ENCODE measurements at regions not wholly inside any gene's neighbourhood (a gene's known extent, or its start where the extent isn't known, plus 50 kb on each side); places are given as distances from the start of the nearest gene placed in this dataset.

DNA sequence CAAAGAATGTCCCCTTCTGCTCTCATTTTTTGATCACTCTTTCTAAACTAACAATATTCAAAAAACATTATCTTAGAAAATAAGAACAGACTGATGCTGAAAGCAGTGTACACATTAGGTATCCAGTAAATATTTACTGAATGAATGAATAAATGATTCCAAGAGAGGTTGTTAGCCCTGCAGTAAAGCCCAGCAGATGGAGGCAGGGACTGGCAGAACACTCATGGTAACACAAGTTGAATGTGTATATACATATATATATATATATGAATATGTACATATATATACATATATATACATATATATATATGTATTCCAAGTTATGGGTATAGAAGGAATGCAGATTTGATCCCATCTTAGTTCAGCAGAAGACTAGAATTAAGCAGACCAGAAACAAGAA, 546.3 kb downstream of the RAB38 start:
- Histone ChIP-seq H3K14ac (ENCODE audit: insufficient read depth, low read length) (no peak overlapping the region), H3T11ph (ENCODE audit: low read length) (no peak overlapping the region), H3K79me2 (ENCODE audit: insufficient read depth, low read length) (no peaks in the 10 kb centered on the region), H3K9me3 (ENCODE audit: control insufficient read depth, low read depth, low read length) (no peaks in the 10 kb centered on the region), H3K4me1 (ENCODE audit: insufficient read depth, low read length) (no peaks in the 10 kb centered on the region), H4K5ac (ENCODE audit: insufficient read length, low read depth, low read length) (no peak overlapping the region), H3K27ac (ENCODE audit: insufficient read length, low read depth, low read length) (no peak overlapping the region), H2AK5ac (ENCODE audit: insufficient read length, low read length) (no peak overlapping the region), H3K79me1 (ENCODE audit: insufficient read depth, low read depth, low read length, poor library complexity, severe bottlenecking) (no peaks in the 10 kb centered on the region), H2BK120ac (ENCODE audit: low read depth, low read length, poor library complexity, severe bottlenecking) (no peak overlapping the region), H3K56ac (ENCODE audit: insufficient read length, low read depth, low read length) (no peak overlapping the region), H3K27me3 (ENCODE audit: insufficient read depth, low read length) (no peaks in the 10 kb centered on the region), H4K20me1 (ENCODE audit: control insufficient read depth, insufficient read depth, insufficient read length) (no peaks in the 10 kb centered on the region), H3K4ac (ENCODE audit: low read depth, low read length) (no peak overlapping the region), H3K23ac (ENCODE audit: insufficient read length, low read depth, low read length) (no peak overlapping the region), H3K4me2 (ENCODE audit: insufficient read depth, insufficient read length, low read length) (no peak overlapping the region), H2BK15ac (ENCODE audit: low read depth, low read length) (no peak overlapping the region), H2BK12ac (ENCODE audit: insufficient read length, low read depth, low read length) (no peak overlapping the region), H3K23me2 (ENCODE audit: insufficient read length, low read depth, low read length, poor library complexity, severe bottlenecking) (no peaks in the 10 kb centered on the region), H4K91ac (ENCODE audit: insufficient read length, low read depth, low read length) (no peak overlapping the region), H2BK20ac (ENCODE audit: low read depth, low read length, poor library complexity, severe bottlenecking) (no peak overlapping the region), H2AFZ (ENCODE audit: low read length) (no peak overlapping the region), H3K18ac (ENCODE audit: insufficient read length, low read depth, low read length) (no peak overlapping the region), H3K9ac (ENCODE audit: extremely low read depth, insufficient read length, low read length) (no peak overlapping the region), H2BK5ac (ENCODE audit: insufficient read length, low read length) (no peak overlapping the region), H4K8ac (replicated peaks; ENCODE audit: insufficient read length, low read depth, low read length) (no peak overlapping the region)
- no peak for DNase-seq
- TF ChIP-seq CTCF (conservative IDR thresholded peaks at IDR 0.05) = no peak
- Mint-ChIP-seq H3K27ac (no peak overlapping the region), H3K9me3 (peaks cover 6 to 9% of the 10 kb centered on the region in 2 experiments; a peak in 3 of 5 replicates), H3K27me3 (ENCODE audit: low read depth) (no peaks in the 10 kb centered on the region; the same call in 1 of the 2 replicates), H3K4me1 (peaks cover 3% of the 10 kb centered on the region in 2 experiments), H3K36me3 (ENCODE audit: insufficient read depth in 1 of 3, low read depth in 3 of 3) (peaks cover 0 to 17% (median 3%) of the 10 kb centered on the region in 3 experiments; a peak in 6 of 7 replicates), H3K4me3 (no peak overlapping the region)

Measured in H9 (cell line).